HL-60 (cell line): ENCODE measurements at regions not wholly inside any gene's neighbourhood (a gene's known extent, or its start where the extent isn't known, plus 50 kb on each side); places are given as distances from the start of the nearest gene placed in this dataset.

Experiments
- CTCF ChIP-seq: IDR thresholded peaks from one replicate; pipeline ENCODE4 v1.5.1; 2011; ENCODE audit warnings: low read length, control low read depth, inconsistent platforms; ENCODE audit not compliant: insufficient read depth
- GABPA ChIP-seq: IDR thresholded peaks from 2 replicates; pipeline ENCODE4 v1.6.1; 2012; ENCODE audit warnings: low read depth
- POLR2AphosphoS5 ChIP-seq: IDR thresholded peaks from 2 replicates; pipeline ENCODE4 v1.6.1; 2012; ENCODE audit warnings: low read depth
- REST ChIP-seq: IDR thresholded peaks from 2 replicates; pipeline ENCODE4 v1.6.1; 2012; ENCODE audit warnings: low read depth; ENCODE audit not compliant: insufficient replicate concordance

- TF ChIP-seq POLR2AphosphoS5 (no peak), CTCF (no peak), REST (no peak), GABPA (no peak)
These were observed 271.2 kb downstream of the GLI2 start for GRCh38 chr2:121006743-121007489.
